Aorta (tissue), 5 donors: ENCODE measurements at regions not wholly inside any gene's neighbourhood (a gene's known extent, or its start where the extent isn't known, plus 50 kb on each side); places are given as distances from the start of the nearest gene placed in this dataset.

Experiments
- ATAC-seq: fragments of 200-7000 bp; cut with Tn5 transposase; one replicate; pipeline ENCODE4 v1.9.1; 2022; ENCODE audit warnings: moderate library complexity; ENCODE audit not compliant: low FRiP score
- DNase-seq, 2 donors: peaks; one replicate each; pipeline ENCODE4 v3.0.0-alpha.2; 2020
- H3K27ac ChIP-seq, 2 donors: one replicate each; pipeline ENCODE4 v1.5.1; 2013; ENCODE audit warnings: low read length in 2 of 2, mild to moderate bottlenecking in 2 of 2, moderate library complexity in 2 of 2, control low read depth in 1 of 2, inconsistent platforms in 1 of 2, low read depth in 1 of 2
- H3K27me3 ChIP-seq, 2 donors: one replicate each; pipeline ENCODE4 v1.6.1; 2013; ENCODE audit warnings: control low read depth in 1 of 2, low read length in 1 of 2, mild to moderate bottlenecking in 1 of 2, moderate library complexity in 1 of 2; ENCODE audit not compliant: insufficient read depth in 2 of 2, control insufficient read depth in 1 of 2
- H3K36me3 ChIP-seq, 2 donors: one replicate each; pipeline ENCODE4 v1.6.1; 2013; ENCODE audit warnings: control low read depth in 1 of 2, low read length in 1 of 2, mild to moderate bottlenecking in 1 of 2; ENCODE audit not compliant: insufficient read depth in 2 of 2, control insufficient read depth in 1 of 2
- H3K4me1 ChIP-seq, 2 donors: one replicate each; pipeline ENCODE4 v1.6.1; 2013; ENCODE audit warnings: low read length in 2 of 2, control low read depth in 1 of 2, mild to moderate bottlenecking in 1 of 2, moderate library complexity in 1 of 2; ENCODE audit not compliant: insufficient read depth in 2 of 2, control insufficient read depth in 1 of 2
- H3K4me3 ChIP-seq, 2 donors: one replicate each; pipeline ENCODE4 v1.5.1; 2013; ENCODE audit warnings: low read length in 2 of 2, control low read depth in 1 of 2, mild to moderate bottlenecking in 1 of 2
- H3K9me3 ChIP-seq: one replicate; pipeline ENCODE4 v1.6.1; 2013; ENCODE audit warnings: mild to moderate bottlenecking, low read length; ENCODE audit not compliant: control insufficient read depth
- WGBS, 2 donors: extraction: QIAGEN DNeasy Blood & Tissue Kit; methylation state at CpG; one replicate each; pipeline ENCODE4 v1.1.7; 2013; 5-methylcytosine and 5-hydroxymethylcytosine counted together
- intact Hi-C, 2 donors: fragments of 100-400 bp; cut with DNase I; formaldehyde crosslinking; loops; one replicate each; pipeline versions ENCODE4 v1.14.2 to v1.15.0; 2022
- donor health status: healthy with polysubstance abuse.
- donor health status: Bipolar disorder and iron deficiency.
- donor health status: DM: no; HTN: no; CAD: no.
- donor health status: DM: no; HTN: no; CAD: no.
- donor health status: DM: yes; HTN: yes; CAD: no.

DNA sequence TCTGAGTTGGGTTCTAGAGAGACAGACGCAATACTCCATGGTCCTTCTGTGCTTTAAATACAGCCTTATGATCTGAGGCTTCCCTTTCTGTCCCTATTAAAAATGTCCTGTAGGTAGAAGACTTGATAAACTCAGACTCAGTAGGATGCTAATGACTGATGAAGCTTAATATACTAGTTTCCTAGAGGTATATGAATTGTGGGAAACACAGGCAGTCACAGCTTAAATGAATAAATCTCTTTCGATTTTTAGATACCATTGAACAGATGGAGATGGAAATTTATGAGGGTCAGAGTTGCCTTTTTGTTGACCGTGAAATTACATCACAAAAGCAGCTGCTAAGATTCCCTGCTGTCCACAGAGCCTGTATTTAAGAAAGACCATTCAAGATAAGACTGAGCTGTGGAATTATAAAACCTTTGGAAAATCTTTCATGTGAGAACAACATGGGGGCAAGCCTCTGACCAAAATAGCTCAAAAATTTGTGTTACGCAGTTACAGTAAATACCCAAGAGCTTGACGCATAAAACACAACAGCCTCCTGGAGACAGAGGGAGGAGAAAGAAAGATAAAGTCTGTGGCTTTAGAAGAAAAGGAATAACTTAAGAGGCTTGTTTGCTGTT lies 172.3 kb downstream of the AASDHPPT start:
- intact Hi-C loops, result no loop called here
- H3K27ac ChIP-seq, result no peak overlapping the region
- no peak for DNase-seq
- no peak for ATAC-seq
- no peaks in the 10 kb centered on the region for H3K9me3 ChIP-seq
- no peaks in the 10 kb centered on the region for H3K4me1 ChIP-seq
- no peaks in the 10 kb centered on the region for H3K27me3 ChIP-seq
- 37 to 41% methylated on average over 5 of the region's 5 CpGs for WGBS, 2 donors
- no peak overlapping the region for H3K4me3 ChIP-seq
- no peaks in the 10 kb centered on the region for H3K36me3 ChIP-seq

DNA sequence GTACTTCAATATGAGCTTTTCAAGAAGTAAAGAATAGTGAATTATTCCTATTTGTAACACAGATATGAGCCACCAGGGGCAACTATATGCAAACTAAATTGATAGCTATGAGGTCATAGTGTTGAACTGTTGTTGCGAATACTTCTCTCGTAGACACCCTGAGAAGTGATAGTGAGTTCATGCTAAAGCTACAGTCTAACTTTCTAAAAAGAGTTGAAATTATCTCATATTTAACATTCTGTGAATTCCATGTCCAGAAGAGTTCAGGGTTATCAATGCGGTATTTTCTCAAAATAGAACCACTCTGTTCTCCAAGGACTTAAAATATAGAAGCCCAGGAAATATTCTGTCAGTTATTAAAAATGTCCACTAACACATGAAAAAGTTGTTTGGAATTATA lies 185.4 kb downstream of the AASDHPPT start:
- H3K9me3 ChIP-seq, result peaks cover 1% of the 10 kb centered on the region
- H3K27ac ChIP-seq, result no peak overlapping the region
- intact Hi-C loops, result no loop called here
- ATAC-seq (no peak), DNase-seq (no peak)
- no peaks in the 10 kb centered on the region for H3K27me3 ChIP-seq
- 24 to 29% methylated on average over 3 of the region's 3 CpGs for WGBS, 2 donors
- no peaks in the 10 kb centered on the region for H3K4me1 ChIP-seq
- H3K4me3 ChIP-seq, result no peak overlapping the region
- H3K36me3 ChIP-seq, result no peaks in the 10 kb centered on the region

DNA sequence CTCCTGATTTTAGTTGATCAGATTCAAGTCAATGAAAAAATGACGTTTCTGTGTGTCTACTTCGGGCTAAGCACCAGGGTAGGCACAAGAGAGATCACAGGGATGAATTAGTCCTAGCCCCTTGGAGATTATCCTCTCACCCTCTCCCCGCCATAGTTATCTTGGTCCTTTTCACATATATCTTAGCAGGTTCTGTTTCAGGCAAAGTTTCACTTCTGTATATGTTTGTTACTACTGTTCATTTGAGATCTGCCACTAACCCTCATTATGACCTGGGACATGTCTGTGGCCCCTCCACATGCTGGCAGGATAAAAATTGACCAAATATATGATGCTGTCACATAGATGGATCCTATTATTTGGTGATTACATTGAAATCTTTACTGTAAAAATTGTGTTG lies 186.1 kb downstream of the AASDHPPT start:
- DNase-seq (no peak), ATAC-seq (no peak)
- Histone ChIP-seq H3K4me3 (no peak overlapping the region), H3K9me3 (peaks cover 1% of the 10 kb centered on the region), H3K27me3 (no peaks in the 10 kb centered on the region), H3K27ac (no peak overlapping the region), H3K4me1 (no peaks in the 10 kb centered on the region), H3K36me3 (no peaks in the 10 kb centered on the region)
- 66 to 70% methylated on average over 3 of the region's 3 CpGs for WGBS, 2 donors
- intact Hi-C loops, result no loop called here

DNA sequence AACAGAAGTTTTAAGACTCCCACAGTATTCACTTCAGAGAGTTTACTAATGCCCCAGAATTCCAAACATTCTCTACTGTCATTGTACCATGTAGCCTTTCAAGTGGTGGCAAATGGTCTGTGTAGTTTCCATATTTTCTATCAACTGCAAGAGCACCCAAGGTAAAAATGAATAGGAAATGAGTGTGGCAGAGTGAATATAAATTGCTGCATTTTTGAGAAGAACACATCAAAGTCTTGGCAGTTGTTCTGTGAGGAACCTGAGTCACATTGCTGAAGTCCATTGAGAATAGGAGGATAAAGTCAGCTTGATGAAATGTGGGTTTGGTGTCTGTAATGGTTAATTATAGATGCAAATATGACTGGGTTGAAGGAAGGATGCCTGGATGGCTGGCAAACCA lies 193.6 kb downstream of the AASDHPPT start:
- no peak overlapping the region for H3K4me3 ChIP-seq
- no peak for ATAC-seq
- H3K4me1 ChIP-seq, result no peaks in the 10 kb centered on the region
- no peak overlapping the region for H3K27ac ChIP-seq
- peaks cover 2% of the 10 kb centered on the region for H3K9me3 ChIP-seq
- DNase-seq, result no peak
- H3K27me3 ChIP-seq, result no peaks in the 10 kb centered on the region
- intact Hi-C loops, result no loop called here
- H3K36me3 ChIP-seq, result no peaks in the 10 kb centered on the region

DNA sequence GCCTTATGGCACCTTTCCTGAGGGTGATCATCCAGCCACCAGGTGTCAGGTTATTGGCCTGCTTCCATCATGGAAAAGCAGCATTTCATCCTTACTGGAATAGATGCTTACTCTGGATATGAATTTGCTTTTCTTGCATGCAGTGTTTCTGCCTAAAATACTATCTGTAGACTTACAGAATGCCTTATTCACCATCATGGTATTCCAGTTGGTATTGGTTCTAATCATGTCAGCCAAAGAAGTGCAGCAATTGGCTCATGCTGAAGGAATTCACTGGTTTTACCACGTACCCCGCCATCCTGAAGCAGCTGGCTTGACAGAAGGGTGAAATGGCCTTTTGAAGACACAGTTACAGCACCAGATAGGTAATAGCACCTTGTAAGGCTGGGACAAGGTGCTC lies 194.2 kb downstream of the AASDHPPT start:
- no peak for ATAC-seq

DNA sequence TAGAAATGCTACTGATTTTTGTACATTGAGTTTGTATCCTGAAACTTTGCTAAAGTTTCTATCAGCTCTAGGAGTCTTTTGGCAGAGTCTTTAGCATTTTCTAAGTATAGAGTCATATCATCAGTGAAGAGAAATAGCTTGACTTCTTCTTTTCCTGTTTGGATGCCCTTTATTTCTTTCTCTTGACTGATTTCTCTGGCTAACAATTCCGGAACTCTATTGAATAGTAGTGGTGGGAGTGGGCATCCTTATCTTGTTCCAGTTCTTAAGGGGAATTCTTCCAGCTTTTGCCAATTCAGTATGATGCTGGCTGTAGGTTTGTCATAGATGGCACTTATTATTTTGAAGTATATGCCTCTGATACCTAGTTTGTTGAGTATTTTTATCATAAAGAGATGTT lies 197.7 kb downstream of the AASDHPPT start:
- H3K9me3 ChIP-seq, result peaks cover 2% of the 10 kb centered on the region
- intact Hi-C loops, result no loop called here
- DNase-seq (no peak), ATAC-seq (no peak)
- no peaks in the 10 kb centered on the region for H3K27me3 ChIP-seq
- no peak overlapping the region for H3K4me3 ChIP-seq
- H3K4me1 ChIP-seq, result no peaks in the 10 kb centered on the region
- no peaks in the 10 kb centered on the region for H3K36me3 ChIP-seq
- 31 to 43% methylated on average over 1 of the region's 1 CpG for WGBS, 2 donors
- H3K27ac ChIP-seq, result no peak overlapping the region

More for the DNA sequence above, 194.2 kb downstream of the AASDHPPT start:
- no peak overlapping the region for H3K4me3 ChIP-seq
- no peak overlapping the region for H3K27ac ChIP-seq
- intact Hi-C loops, result no loop called here
- H3K4me1 ChIP-seq, result no peaks in the 10 kb centered on the region
- H3K36me3 ChIP-seq, result no peaks in the 10 kb centered on the region
- 61 to 77% methylated on average over 2 of the region's 2 CpGs for WGBS, 2 donors
- no peak for DNase-seq
- H3K27me3 ChIP-seq, result no peaks in the 10 kb centered on the region
- peaks cover 2% of the 10 kb centered on the region for H3K9me3 ChIP-seq

DNA sequence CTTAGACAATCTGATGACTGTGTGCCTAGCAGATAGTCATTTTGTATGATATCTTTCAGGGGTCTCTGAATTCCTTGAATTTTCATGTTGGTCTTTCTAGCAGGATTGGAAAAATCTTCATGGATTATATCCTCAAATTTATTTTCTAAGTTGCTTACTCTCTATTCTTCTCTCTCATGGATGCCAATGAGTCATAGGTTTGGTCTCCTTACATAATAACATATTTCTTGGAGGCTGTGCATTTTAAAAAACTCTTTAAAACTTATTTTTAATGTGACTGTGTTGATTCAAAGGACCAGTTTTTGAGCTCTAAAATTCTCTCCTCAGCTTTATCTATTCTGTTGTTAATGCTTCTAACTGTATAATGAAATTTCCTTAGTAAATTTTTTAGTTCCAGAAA lies 198.7 kb downstream of the AASDHPPT start:
- intact Hi-C loops, result no loop called here
- H3K9me3 ChIP-seq, result peaks cover 2% of the 10 kb centered on the region
- ATAC-seq, result no peak
- no peak overlapping the region for H3K4me3 ChIP-seq
- no peaks in the 10 kb centered on the region for H3K27me3 ChIP-seq
- no peak for DNase-seq
- no peaks in the 10 kb centered on the region for H3K36me3 ChIP-seq
- H3K27ac ChIP-seq, result no peak overlapping the region
- no peaks in the 10 kb centered on the region for H3K4me1 ChIP-seq

DNA sequence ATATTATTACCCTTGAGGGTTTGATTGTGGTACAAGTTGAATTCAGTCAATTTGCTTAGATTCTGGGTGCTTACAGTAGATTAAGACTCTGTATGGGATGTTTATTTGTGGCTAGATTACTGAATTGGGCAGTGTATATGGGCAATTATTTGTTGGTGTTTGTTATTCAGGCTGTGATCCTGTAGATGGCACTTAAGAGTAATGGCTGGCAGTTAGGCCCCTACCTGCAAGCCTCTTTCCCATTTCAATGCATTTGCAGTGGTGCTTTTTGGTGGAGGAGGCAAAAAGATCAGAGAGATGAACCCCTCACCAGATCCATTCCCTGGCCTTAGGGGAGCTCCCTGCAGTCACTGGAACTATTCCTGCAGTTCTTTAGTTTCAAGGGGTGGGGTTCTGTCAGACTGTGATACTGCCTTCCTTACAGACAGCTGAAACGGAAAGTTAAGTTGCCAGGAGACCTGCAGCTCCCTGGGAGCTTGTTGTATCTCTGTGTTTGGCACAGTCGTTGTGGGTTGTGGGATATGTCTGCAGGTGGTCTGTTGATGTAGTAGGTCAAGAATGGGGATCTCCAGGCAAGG lies 199.5 kb downstream of the AASDHPPT start:
- intact Hi-C loops, result no loop called here
- DNase-seq (no peak), ATAC-seq (no peak)
- no peaks in the 10 kb centered on the region for H3K4me1 ChIP-seq
- no peak overlapping the region for H3K27ac ChIP-seq
- no peaks in the 10 kb centered on the region for H3K36me3 ChIP-seq
- 58 to 65% methylated on average over 2 of the region's 2 CpGs for WGBS, 2 donors
- no peaks in the 10 kb centered on the region for H3K27me3 ChIP-seq
- H3K4me3 ChIP-seq, result no peak overlapping the region
- H3K9me3 ChIP-seq, result no peaks in the 10 kb centered on the region

DNA sequence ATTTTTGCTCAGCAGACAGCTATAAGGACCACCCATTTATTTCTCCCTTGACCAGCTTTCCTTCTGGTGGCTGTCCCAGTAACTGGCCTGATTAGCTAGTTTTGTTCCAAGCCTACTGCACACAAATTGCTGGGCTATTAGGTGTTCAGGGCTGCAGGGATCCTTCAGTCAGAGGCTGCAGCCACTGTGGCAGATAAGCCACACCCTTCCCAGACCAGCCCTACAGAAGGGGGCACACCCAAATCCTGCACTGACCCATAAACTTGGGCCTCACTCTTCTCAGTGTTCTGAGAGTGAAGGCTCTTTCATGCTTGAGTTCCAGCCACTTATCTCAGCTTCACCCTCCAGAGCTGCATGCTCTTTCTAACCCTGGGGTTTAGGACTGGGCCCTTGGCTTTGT lies 200.0 kb downstream of the AASDHPPT start:
- Histone ChIP-seq H3K4me1 (no peaks in the 10 kb centered on the region), H3K9me3 (no peaks in the 10 kb centered on the region), H3K4me3 (no peak overlapping the region), H3K27me3 (no peaks in the 10 kb centered on the region), H3K36me3 (no peaks in the 10 kb centered on the region), H3K27ac (no peak overlapping the region)
- intact Hi-C loops, result no loop called here
- ATAC-seq (no peak), DNase-seq (no peak)
